ENCODE measurements at regions not wholly inside any gene's neighbourhood (a gene's known extent, or its start where the extent isn't known, plus 50 kb on each side); places are given as distances from the start of the nearest gene placed in this dataset.

GRCh38 chr5:58016877-58017276 is 443.0 kb downstream of the PLK2 start:
- TF ChIP-seq EZH2 (IDR thresholded peaks at IDR 0.05; ENCODE audit: low read length, unreplicated experiment) (no peak), CTCF (conservative IDR thresholded peaks at IDR 0.05; ENCODE audit: low read depth, low read length) (no peak), EZH2phosphoT487 (IDR thresholded peaks at IDR 0.05; ENCODE audit: borderline replicate concordance, low read length) (no peak)

All from PC-3 (cell line).